Natural killer cell treated with Interleukin-12 subunit alpha and Interleukin-12 subunit beta and Interleukin-15 and Interleukin-18, amount 100 ng/mL, for 72 hours (primary cell): ENCODE measurements at regions not wholly inside any gene's neighbourhood (a gene's known extent, or its start where the extent isn't known, plus 50 kb on each side); places are given as distances from the start of the nearest gene placed in this dataset.

Source experiments
- ATAC-seq, 2 donors: fragments of 150-1000 bp; cut with Tn5 transposase in 1 of 2; sonication (Bioruptor Pico), chemical (Tn5 transposase) in 1 of 2; 2 replicates each; pipeline ENCODE4 v1.10.0; 2021
- DNase-seq: peaks from one replicate; pipeline ENCODE4 v3.0.0; 2022; ENCODE audit warnings: low spot score
- H3K27ac Mint-ChIP-seq, 2 donors: 1 replicate in 1 of 2; 2 replicates in 1 of 2; pipeline ENCODE4 v1.8.0; 2022; ENCODE audit warnings: mixed read lengths in 2 of 2, mild to moderate bottlenecking in 1 of 2, moderate library complexity in 1 of 2
- H3K27me3 Mint-ChIP-seq, 2 donors: 1 replicate in 1 of 2; 2 replicates in 1 of 2; pipeline ENCODE4 v1.8.0; 2022; ENCODE audit warnings: mixed read lengths in 2 of 2
- H3K36me3 Mint-ChIP-seq: one replicate; pipeline ENCODE4 v1.8.0; 2022; ENCODE audit warnings: mixed read lengths
- H3K4me1 Mint-ChIP-seq, 2 donors: 1 replicate in 1 of 2; 2 replicates in 1 of 2; pipeline ENCODE4 v1.8.0; 2022; ENCODE audit warnings: low read depth in 2 of 2, mixed read lengths in 2 of 2, mild to moderate bottlenecking in 1 of 2
- H3K4me3 Mint-ChIP-seq: one replicate; pipeline ENCODE4 v1.8.0; 2022; ENCODE audit warnings: mixed read lengths
- H3K9me3 Mint-ChIP-seq: 2 replicates; pipeline ENCODE4 v1.8.0; 2022; ENCODE audit warnings: mixed read lengths

DNA sequence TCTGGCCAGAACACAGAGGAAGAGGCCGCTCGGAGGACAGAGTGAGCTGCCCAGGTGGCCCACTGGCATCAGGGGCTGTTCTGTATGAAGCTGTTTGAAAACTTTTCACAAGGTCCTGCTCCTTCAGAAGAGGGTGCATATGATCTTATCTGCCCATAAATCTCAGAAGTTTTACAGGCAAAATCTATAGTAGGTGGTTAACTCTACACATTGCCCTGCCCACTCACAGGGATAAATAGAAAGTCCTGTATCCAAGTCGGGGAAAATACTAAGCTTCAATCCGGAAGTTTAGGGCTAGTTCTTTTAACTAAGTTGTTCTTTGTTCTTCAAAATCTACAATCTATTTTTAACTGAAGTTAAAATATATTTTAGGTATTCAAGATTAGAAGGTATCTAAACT lies 233.7 kb downstream of the FOXA2 start:
- no peak for ATAC-seq
- Mint-ChIP-seq H3K4me1 (no peaks in the 10 kb centered on the region), H3K9me3 (no peaks in the 10 kb centered on the region), H3K4me3 (no peak overlapping the region), H3K27me3 (peaks cover 0 to 3% of the 10 kb centered on the region in 2 donors), H3K36me3 (no peaks in the 10 kb centered on the region), H3K27ac (no peak overlapping the region)
- no peak for DNase-seq

DNA sequence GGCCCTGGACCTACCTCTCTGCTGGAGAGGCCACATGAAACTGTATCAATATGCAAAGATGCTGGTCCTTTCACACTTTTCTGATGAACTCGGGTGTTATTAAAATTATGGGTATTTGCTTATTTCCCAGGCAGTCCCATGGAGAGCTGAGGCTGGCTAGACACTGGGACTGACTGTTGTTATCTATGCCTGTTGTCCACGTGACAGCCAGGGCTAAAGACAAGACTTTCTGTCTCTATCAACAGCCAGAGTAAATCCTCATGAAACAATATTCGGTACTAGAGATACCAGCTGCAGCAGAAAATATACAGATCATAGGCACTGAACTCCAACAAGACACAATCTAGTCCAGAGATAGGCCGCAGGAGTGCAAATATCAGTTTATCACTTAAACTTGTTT lies 236.4 kb downstream of the FOXA2 start:
- ATAC-seq (no peak), DNase-seq (no peak)
- H3K36me3 Mint-ChIP-seq = no peaks in the 10 kb centered on the region
- peaks cover 0 to 3% of the 10 kb centered on the region in 2 donors for H3K27me3 Mint-ChIP-seq
- H3K4me1 Mint-ChIP-seq = no peaks in the 10 kb centered on the region
- H3K9me3 Mint-ChIP-seq = no peaks in the 10 kb centered on the region
- H3K27ac Mint-ChIP-seq = no peak overlapping the region
- no peak overlapping the region for H3K4me3 Mint-ChIP-seq

DNA sequence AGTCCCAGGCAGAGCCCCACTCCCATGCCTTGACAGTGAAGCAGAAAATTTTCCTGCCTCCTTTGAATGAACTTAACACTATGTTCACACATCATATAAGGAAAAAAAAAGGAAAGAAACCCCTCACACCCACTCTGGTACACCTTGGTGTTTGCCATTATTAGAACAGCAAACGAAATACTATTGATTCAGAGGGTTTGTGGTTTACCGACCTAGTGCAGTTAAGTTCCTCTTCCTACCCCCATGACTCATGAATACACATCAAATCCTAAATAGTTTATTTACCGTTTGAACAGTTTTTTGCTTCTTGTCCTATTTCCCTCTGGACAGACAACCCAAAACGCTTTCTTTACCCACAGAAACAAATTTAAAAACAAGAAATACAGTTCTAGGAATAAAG lies 237.7 kb downstream of the FOXA2 start:
- Mint-ChIP-seq H3K4me1 (no peaks in the 10 kb centered on the region), H3K27me3 (peaks cover 0 to 3% of the 10 kb centered on the region in 2 donors), H3K27ac (no peak overlapping the region), H3K4me3 (no peak overlapping the region), H3K36me3 (no peaks in the 10 kb centered on the region), H3K9me3 (no peaks in the 10 kb centered on the region)
- DNase-seq (no peak), ATAC-seq (no peak)

DNA sequence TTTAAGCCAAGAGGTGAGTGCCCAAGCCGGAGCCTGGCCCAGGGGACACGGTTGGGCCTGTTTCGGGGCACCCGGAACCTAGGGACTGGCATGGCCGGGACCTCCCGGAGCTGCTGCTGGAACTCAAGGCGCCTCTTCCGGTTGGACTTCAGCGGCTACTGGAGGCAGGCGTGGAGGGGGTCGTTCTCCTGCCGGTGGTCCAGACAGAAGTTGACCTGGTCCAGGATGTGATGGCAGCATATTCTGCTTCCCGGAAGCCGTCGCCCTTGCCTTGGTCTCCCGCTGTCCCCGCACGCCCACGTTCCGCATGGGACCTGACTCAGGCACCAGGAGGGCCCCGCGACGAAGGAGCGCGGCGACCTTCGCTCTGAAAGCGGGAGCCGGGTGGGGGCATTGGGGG lies 240.8 kb downstream of the FOXA2 start:
- H3K27me3 Mint-ChIP-seq = peaks cover 0 to 10% of the 10 kb centered on the region in 2 donors
- DNase-seq (no peak), ATAC-seq (peak in 1 of 2 donors; percentile 40)
- H3K27ac Mint-ChIP-seq = no peak overlapping the region
- H3K36me3 Mint-ChIP-seq = no peaks in the 10 kb centered on the region
- no peaks in the 10 kb centered on the region for H3K4me1 Mint-ChIP-seq
- H3K4me3 Mint-ChIP-seq = no peak overlapping the region
- no peaks in the 10 kb centered on the region for H3K9me3 Mint-ChIP-seq

DNA sequence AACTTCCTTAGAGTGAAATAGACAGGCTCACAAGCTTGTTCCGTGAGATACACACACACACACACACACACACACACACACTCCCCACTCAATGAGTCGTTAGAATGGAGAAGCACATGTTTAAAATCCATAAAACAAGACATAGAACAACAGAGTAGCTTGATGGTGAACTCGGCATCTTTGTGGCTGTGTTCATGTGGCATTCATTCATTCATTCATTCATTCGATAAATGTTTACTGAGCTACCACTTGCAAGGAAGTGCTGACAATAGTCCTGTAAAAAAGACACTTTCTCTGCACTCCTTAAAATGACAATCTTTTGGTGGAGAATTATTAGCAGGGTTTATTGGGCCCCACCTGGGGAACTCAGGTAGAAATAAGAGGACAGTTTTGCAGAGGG lies 242.0 kb downstream of the FOXA2 start:
- DNase-seq = no peak

DNA sequence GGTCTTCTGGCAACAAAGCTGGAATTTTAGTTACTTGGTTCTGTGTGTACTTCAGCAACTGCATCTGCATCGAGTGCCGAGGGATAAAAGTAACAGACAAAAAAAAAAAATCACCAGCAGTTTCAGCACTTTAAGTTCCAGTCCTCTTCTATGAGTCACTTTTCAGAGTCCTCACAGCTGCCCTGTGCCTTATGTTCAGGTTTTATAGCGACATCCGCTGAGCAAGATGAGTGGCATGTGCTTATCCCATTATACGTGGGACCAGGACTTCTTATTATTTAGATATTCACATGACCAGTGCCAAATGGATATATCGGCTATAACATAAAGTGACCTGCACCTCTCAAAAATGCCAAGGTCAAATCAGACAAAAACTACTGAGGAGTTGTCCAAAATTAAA lies 242.9 kb downstream of the FOXA2 start:
- H3K4me1 Mint-ChIP-seq = no peaks in the 10 kb centered on the region
- DNase-seq (no peak), ATAC-seq (no peak)
- no peaks in the 10 kb centered on the region for H3K36me3 Mint-ChIP-seq
- H3K9me3 Mint-ChIP-seq = no peaks in the 10 kb centered on the region
- no peak overlapping the region for H3K27ac Mint-ChIP-seq
- no peak overlapping the region for H3K4me3 Mint-ChIP-seq
- peaks cover 0 to 12% of the 10 kb centered on the region in 2 donors for H3K27me3 Mint-ChIP-seq

More for the DNA sequence above, 242.0 kb downstream of the FOXA2 start:
- H3K36me3 Mint-ChIP-seq = no peaks in the 10 kb centered on the region
- H3K27ac Mint-ChIP-seq = no peak overlapping the region
- peaks cover 0 to 10% of the 10 kb centered on the region in 2 donors for H3K27me3 Mint-ChIP-seq
- no peaks in the 10 kb centered on the region for H3K4me1 Mint-ChIP-seq
- H3K9me3 Mint-ChIP-seq = no peaks in the 10 kb centered on the region
- H3K4me3 Mint-ChIP-seq = no peak overlapping the region
- ATAC-seq = no peak

DNA sequence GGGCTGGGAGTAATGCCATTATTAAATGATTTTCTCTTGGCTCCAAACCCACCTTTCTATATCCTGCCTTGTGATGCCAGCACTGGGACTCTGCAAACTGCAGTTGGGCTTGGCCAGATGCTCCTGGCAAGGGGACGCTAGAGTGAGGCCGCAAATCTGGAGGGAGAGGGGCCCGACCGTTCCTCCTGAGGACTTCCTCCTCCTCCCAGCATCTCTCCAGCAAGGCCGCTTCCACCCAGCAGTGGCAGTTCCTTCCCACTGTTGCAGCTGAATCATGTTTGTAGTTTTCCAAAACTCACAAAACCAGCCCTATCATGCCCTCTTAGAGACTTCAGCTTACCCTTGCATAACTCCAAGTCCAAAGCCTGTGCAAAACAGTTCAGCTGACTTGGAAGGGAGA lies 244.4 kb downstream of the FOXA2 start:
- Mint-ChIP-seq H3K4me1 (no peaks in the 10 kb centered on the region), H3K4me3 (no peak overlapping the region), H3K9me3 (no peaks in the 10 kb centered on the region), H3K36me3 (no peaks in the 10 kb centered on the region), H3K27me3 (peaks cover 0 to 12% of the 10 kb centered on the region in 2 donors), H3K27ac (no peak overlapping the region)
- no peak for ATAC-seq
- DNase-seq = no peak

DNA sequence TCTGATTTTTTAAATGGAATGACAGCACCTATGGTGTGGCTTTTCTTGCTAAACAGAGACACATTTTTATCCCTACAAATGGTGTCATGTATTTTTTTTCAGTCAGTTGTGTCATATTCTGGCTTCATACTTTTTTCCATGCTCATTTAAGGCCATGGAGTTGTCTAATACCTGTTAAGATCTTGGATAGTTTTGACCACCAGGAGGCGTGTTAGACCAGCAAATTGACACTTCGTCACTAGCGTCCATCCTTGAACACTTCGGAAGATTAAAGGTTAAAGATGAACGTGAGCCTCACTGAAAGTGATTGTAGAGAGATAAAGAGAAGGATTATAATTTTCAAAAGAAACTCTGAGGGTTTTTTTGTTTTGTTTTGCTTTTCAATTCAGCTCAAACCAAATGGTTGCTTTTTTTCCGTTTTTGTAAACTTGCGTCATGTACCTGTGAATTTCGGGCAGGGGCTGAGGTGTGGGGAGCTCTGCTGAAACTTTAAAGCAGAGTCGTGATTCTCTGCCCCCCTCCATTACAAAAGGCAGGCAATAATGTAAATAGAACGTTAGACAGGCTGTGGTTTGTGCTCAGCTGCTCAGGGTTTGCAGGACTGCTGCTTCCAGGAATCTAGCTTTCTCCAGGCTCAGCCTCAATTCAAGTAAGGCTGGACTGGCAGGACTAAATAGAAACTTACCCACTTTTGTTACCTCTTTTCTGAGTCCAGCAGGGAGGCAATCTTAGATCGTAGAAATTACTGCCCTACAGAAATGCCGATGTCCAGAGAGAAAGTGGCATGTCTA lies 245.1 kb downstream of the FOXA2 start:
- H3K4me3 Mint-ChIP-seq = no peak overlapping the region
- no peaks in the 10 kb centered on the region for H3K4me1 Mint-ChIP-seq
- no peaks in the 10 kb centered on the region for H3K9me3 Mint-ChIP-seq
- ATAC-seq (no peak), DNase-seq (no peak)
- H3K36me3 Mint-ChIP-seq = no peaks in the 10 kb centered on the region
- no peak overlapping the region for H3K27ac Mint-ChIP-seq
- H3K27me3 Mint-ChIP-seq = peaks cover 0 to 12% of the 10 kb centered on the region in 2 donors

DNA sequence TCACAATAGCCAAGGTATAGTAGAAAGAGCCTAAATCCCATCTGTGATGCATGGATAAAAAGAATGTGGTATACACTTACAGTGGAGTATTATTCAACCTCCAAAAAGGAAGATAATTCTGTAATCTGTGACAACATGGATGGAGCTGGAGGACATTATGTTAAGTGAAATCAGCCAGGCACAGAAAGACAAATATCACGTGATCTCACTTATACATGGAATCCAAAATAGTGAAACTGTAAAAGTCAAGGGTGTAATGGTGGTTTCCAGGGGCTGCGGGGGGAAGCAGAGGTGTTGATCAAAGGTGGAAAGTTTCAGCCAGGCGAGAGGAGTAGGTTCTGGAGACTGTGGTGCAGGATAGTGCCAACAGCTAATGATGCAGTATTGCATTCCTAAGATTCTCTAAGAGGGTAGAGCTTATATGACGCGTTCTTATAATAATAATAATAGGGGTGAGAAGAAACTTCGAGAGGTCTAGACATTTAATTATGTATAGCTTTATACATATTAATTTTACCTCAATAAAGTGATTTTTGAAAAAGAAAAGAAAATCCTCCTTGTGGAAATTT lies 246.1 kb downstream of the FOXA2 start:
- no peaks in the 10 kb centered on the region for H3K9me3 Mint-ChIP-seq
- H3K4me3 Mint-ChIP-seq = no peak overlapping the region
- no peak overlapping the region for H3K27ac Mint-ChIP-seq
- ATAC-seq = no peak
- H3K36me3 Mint-ChIP-seq = no peaks in the 10 kb centered on the region
- DNase-seq = no peak
- H3K27me3 Mint-ChIP-seq = peaks cover 0 to 15% of the 10 kb centered on the region in 2 donors
- H3K4me1 Mint-ChIP-seq = no peaks in the 10 kb centered on the region

DNA sequence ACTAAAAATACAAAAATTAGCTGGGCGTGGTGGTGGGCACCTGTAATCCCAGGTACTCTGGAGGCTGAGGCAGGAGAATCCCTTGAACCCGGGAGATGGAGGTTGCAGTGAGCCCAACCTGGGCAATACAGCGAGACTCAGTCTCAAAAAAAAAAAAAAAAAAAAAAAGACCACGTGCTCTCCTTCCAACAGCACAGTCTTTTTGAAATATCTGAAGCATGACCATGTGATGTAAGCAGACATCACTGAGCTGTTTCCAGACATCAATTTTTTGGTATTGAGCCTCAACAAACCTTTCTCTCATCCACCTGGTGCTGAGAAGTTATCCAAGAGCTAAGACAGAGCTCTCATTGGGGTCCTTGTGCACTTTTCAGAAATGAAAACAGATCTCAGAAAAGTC lies 249.2 kb downstream of the FOXA2 start:
- H3K4me3 Mint-ChIP-seq = no peak overlapping the region

DNA sequence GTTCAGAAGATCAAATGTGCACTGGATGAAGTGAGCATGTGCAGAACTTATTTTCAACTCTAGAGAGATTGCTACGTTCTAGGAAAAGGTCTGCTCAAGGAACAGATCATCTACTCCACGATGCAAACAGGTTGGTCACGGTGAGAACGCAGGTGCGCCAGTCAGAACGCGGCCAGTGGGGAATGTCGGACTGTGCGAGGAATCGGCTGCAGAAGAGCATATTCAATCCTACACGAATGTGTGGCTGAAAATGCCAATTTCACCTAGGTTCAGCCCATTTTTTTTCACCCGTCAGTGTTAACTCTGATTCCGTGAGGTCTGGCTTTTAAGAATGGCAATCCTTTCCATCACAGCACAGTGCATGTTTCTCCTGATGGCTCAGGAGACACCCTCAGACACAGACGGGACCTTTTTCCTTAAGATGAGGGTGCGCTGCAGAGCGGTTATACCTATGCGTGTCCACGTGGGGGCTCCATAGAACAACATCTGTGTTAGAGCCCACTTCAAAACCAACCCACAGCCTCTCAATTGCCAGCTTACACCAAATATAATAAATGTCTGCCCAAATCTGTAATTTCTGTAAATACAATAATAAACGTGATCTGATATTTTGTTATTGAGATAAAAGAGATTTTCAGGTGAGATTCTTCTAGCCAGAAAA lies 250.4 kb downstream of the FOXA2 start:
- no peaks in the 10 kb centered on the region for H3K9me3 Mint-ChIP-seq
- ATAC-seq = peak; percentile 52 to 57
- H3K4me1 Mint-ChIP-seq = no peaks in the 10 kb centered on the region
- peak; percentile 68 for DNase-seq
- H3K36me3 Mint-ChIP-seq = no peaks in the 10 kb centered on the region
- H3K27me3 Mint-ChIP-seq = peaks cover 0 to 14% of the 10 kb centered on the region in 2 donors
- H3K4me3 Mint-ChIP-seq = no peak overlapping the region
- no peak overlapping the region for H3K27ac Mint-ChIP-seq

More for the DNA sequence above, 249.2 kb downstream of the FOXA2 start:
- no peak for DNase-seq
- no peaks in the 10 kb centered on the region for H3K36me3 Mint-ChIP-seq
- H3K4me1 Mint-ChIP-seq = no peaks in the 10 kb centered on the region
- peaks cover 0 to 18% of the 10 kb centered on the region in 2 donors for H3K27me3 Mint-ChIP-seq
- no peaks in the 10 kb centered on the region for H3K9me3 Mint-ChIP-seq
- no peak overlapping the region for H3K27ac Mint-ChIP-seq
- no peak for ATAC-seq

DNA sequence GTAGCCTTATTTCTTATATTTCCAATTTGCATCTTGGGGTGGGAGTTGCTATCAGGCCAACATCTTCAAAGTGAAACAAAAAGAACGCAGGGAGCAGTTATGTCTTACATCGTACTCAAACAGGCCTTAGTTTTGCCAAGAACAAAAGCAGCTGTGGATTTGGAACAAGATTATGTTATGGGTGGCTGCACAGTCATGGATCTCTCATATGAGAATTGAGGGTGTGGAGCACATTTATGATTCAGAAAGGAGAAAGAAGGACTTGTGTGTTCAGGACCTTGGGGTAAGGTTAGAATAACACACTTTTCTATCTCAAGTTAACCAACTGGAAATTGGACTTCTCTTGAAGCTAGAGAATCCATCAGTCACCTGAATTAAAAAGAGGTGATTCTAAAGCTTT lies 259.9 kb downstream of the FOXA2 start:
- no peak overlapping the region for H3K4me3 Mint-ChIP-seq

DNA sequence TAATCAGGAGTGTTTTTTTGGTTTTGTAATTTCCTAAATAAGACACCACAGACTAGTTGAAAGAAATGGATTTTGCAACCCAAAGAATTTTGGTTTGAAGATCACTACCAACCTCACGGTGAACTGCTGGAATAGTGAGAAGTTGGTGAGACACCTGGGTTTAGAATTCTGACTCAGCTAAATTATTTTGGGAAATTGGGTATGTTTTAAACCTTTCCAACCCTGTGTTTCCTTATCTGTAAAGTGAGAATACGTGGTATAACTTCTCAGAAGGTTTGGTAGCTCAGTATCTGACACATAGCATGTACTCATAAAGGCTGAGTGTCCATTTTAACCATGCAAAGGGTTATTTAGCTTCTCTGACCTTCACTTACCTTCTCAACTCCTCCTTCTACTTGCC lies 261.9 kb downstream of the FOXA2 start:
- Mint-ChIP-seq H3K27me3 (peaks cover 4 to 6% of the 10 kb centered on the region in 2 donors), H3K36me3 (no peaks in the 10 kb centered on the region), H3K27ac (no peak overlapping the region), H3K9me3 (peaks cover 3% of the 10 kb centered on the region), H3K4me3 (no peak overlapping the region), H3K4me1 (no peaks in the 10 kb centered on the region)
- ATAC-seq (no peak), DNase-seq (no peak)

More for the DNA sequence above, 259.9 kb downstream of the FOXA2 start:
- Mint-ChIP-seq H3K9me3 (no peaks in the 10 kb centered on the region), H3K36me3 (no peaks in the 10 kb centered on the region), H3K27me3 (no peaks in the 10 kb centered on the region), H3K27ac (no peak overlapping the region), H3K4me1 (no peaks in the 10 kb centered on the region)
- no peak for ATAC-seq
- DNase-seq = no peak

DNA sequence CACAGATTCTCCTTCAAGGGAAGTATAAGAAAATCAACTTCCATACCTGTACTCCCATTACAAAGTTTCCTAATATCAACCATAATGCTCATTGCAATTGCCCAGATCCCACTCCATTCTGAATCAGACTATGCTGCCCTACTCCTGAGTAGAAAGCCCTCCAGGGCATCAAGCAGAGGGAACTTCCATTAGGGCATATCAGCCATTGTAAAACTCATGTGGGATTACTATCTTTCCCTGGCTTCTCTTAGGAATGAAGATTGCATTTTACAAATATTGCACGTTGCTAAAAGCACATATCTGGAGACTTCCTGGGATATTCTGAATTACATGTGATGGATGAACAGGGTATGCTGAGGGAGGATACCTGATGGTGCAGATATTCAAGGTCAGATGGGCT lies 263.2 kb downstream of the FOXA2 start:
- ATAC-seq (no peak), DNase-seq (no peak)
- Mint-ChIP-seq H3K4me1 (no peaks in the 10 kb centered on the region), H3K27ac (no peak overlapping the region), H3K9me3 (peaks cover 3% of the 10 kb centered on the region), H3K4me3 (no peak overlapping the region), H3K36me3 (no peaks in the 10 kb centered on the region), H3K27me3 (peaks cover 4 to 6% of the 10 kb centered on the region in 2 donors)
